ENCODE measurements at regions not wholly inside any gene's neighbourhood (a gene's known extent, or its start where the extent isn't known, plus 50 kb on each side); places are given as distances from the start of the nearest gene placed in this dataset.

- TF ChIP-seq POLR2A (IDR thresholded peaks at IDR 0.05) (no peak), CTCF (IDR thresholded peaks at IDR 0.05) (no peak), EP300 (IDR thresholded peaks at IDR 0.05) (no peak)
Observed at GRCh38 chr2:64876137-64876647, 113.0 kb upstream of the SLC1A4 start.
